ENCODE measurements at regions not wholly inside any gene's neighbourhood (a gene's known extent, or its start where the extent isn't known, plus 50 kb on each side); places are given as distances from the start of the nearest gene placed in this dataset.

DNA sequence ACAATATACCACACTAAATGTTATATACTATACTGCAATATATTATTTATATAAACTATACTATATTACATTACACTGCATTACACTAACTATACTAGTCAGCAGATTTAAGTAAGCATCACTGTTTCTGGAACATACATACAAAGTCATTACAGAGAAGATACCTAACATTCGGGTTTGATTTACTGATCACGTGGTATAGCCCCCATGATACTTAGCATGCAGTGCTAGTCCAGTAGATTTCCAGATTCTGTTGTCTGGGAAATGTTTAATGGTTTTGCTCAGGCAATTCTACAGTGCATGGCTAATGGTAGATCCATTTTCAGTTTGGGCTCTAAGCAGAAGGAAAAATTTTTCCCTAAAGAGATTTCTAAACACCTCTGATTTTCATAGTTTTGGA lies 403.7 kb upstream of the TMTC1 start:
- no peak for DNase-seq (ENCODE audit: low spot score in 2 of 2)
- WGBS, 2 donors = 37 to 53% methylated on average over 2 of the region's 2 CpGs
- no peak for TF ChIP-seq POLR2A (IDR thresholded peaks at IDR 0.05)
- intact Hi-C loops (cut with DNase I; ENCODE audit: low total_unique reads) = no loop called here
- no peak overlapping the region for H3K4me3 ChIP-seq (ENCODE audit: low read depth, poor library complexity, severe bottlenecking)

DNA sequence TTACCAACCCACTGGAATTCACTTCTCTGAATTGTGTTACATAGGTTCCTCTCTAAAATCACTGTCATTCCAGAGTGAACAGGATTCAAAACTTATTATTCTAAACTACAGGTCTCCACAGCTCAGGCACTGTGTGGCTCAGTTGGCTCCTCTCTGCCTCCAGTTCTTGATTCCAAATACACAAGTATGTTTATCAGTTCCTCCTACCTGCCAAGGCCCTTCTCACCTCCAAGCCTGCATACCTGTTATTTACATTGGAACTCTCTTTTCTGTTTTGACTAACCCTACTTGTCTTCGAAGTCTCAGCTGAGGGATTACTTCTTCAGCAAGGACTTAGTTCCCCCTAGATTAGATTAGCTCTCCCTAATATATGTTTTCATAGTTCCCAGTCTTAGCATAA lies 397.6 kb upstream of the TMTC1 start:
- TF ChIP-seq, protein P1, sequence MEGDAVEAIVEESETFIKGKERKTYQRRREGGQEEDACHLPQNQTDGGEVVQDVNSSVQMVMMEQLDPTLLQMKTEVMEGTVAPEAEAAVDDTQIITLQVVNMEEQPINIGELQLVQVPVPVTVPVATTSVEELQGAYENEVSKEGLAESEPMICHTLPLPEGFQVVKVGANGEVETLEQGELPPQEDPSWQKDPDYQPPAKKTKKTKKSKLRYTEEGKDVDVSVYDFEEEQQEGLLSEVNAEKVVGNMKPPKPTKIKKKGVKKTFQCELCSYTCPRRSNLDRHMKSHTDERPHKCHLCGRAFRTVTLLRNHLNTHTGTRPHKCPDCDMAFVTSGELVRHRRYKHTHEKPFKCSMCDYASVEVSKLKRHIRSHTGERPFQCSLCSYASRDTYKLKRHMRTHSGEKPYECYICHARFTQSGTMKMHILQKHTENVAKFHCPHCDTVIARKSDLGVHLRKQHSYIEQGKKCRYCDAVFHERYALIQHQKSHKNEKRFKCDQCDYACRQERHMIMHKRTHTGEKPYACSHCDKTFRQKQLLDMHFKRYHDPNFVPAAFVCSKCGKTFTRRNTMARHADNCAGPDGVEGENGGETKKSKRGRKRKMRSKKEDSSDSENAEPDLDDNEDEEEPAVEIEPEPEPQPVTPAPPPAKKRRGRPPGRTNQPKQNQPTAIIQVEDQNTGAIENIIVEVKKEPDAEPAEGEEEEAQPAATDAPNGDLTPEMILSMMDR (IDR thresholded peaks at IDR 0.05) = no peak
- no peak for TF ChIP-seq POLR2A (IDR thresholded peaks at IDR 0.05)
- no peak overlapping the region for H3K4me3 ChIP-seq (ENCODE audit: low read depth, poor library complexity, severe bottlenecking)
- no peak for DNase-seq (ENCODE audit: low spot score in 2 of 2)
- intact Hi-C loops (cut with DNase I; ENCODE audit: low total_unique reads) = no loop called here
- 27 to 42% methylated on average over 1 of the region's 1 CpG for WGBS, 2 donors

DNA sequence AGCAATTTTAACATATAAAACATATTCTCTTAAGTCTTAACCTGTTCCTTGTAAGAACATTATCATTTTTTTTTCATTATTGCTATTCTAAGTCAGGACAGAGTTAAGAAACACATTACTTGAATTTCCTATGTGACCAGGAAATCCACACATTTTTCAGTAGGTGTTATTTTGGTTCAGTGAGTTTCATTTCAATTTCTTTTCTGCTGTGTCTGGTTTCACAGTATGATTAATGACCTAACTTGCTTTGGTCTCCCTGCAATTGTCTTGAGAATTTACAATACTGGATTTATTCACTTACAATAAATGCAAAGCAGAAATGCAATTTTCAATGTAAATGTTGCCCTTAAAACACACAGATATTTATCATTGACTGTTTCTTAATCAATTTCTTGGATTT lies 396.9 kb upstream of the TMTC1 start:
- H3K4me3 ChIP-seq (ENCODE audit: low read depth, poor library complexity, severe bottlenecking) = no peak overlapping the region
- intact Hi-C loops (cut with DNase I; ENCODE audit: low total_unique reads) = no loop called here
- no peak for TF ChIP-seq POLR2A (IDR thresholded peaks at IDR 0.05)
- TF ChIP-seq, protein P1 (IDR thresholded peaks at IDR 0.05) = no peak
- no peak for DNase-seq (ENCODE audit: low spot score in 2 of 2)

DNA sequence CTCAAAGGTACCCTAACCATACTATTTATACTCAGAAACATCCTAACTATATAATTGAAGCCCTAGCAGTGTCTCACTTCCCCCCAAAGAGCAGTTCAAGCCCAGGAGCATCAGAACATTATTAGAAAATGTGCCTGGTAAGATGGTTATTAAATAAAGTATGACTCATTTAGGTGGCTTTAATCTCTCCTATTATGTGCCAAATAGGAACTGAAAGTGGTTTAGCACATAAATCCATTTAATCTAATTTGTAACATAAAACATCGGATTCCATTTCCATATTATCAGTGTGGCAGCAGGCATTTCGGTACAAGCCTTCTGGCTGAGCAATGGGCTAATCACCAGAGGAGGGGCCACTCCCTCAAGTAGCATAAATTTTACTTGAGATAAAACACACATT lies 395.2 kb upstream of the TMTC1 start:
- intact Hi-C loops (cut with DNase I; ENCODE audit: low total_unique reads) = no loop called here
- WGBS, 2 donors = 44 to 46% methylated on average over 2 of the region's 2 CpGs
- DNase-seq (ENCODE audit: low spot score in 2 of 2) = no peak
- TF ChIP-seq, protein P1 (IDR thresholded peaks at IDR 0.05) = no peak
- TF ChIP-seq POLR2A (IDR thresholded peaks at IDR 0.05) = no peak
- H3K4me3 ChIP-seq (ENCODE audit: low read depth, poor library complexity, severe bottlenecking) = no peak overlapping the region

DNA sequence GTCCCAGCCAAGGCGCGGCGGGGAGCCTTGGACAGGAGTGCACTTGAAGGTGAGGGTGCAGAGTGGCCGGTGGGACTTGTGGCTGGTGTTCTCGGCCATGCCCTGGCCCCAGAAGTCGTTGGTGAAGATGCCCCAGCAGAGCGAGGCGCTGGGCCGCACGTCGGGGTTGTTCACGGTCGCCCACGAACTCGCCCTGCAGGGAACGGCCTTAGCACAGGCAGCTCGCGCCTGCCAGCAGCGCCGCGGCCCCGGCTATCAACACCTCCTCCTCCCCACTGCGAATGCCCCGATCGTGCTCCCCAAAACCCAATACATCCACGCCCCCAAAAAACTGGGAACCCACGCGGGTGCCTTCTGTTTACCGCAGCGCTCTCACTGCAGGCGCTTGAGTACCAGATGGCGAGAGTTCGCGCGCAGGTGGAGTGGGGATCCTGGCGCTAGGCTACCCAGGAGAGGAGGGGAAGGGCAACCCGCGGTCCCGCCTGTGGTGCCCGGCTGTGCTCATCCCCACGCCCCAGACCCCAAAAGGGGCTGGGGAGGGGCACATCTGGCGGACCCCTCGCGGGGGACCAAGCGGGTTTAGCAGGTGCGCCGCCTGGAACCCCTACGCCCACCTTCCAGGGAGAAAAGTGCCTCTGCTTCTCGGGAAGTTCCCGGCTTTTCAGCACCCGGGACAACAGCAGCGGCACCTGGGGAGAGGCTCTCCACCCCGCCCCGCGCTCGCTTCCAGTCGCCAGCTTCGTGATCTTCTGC lies 386.3 kb upstream of the TMTC1 start:
- intact Hi-C loops (cut with DNase I; ENCODE audit: low total_unique reads) = no loop called here
- 13 to 21% methylated on average over 26 to 37 of the region's 58 CpGs for WGBS, 2 donors
- TF ChIP-seq POLR2A (IDR thresholded peaks at IDR 0.05) = no peak
- TF ChIP-seq, protein P1 (IDR thresholded peaks at IDR 0.05) = no peak
- H3K4me3 ChIP-seq (ENCODE audit: low read depth, poor library complexity, severe bottlenecking) = no peak overlapping the region
- no peak for DNase-seq (ENCODE audit: low spot score in 2 of 2)

DNA sequence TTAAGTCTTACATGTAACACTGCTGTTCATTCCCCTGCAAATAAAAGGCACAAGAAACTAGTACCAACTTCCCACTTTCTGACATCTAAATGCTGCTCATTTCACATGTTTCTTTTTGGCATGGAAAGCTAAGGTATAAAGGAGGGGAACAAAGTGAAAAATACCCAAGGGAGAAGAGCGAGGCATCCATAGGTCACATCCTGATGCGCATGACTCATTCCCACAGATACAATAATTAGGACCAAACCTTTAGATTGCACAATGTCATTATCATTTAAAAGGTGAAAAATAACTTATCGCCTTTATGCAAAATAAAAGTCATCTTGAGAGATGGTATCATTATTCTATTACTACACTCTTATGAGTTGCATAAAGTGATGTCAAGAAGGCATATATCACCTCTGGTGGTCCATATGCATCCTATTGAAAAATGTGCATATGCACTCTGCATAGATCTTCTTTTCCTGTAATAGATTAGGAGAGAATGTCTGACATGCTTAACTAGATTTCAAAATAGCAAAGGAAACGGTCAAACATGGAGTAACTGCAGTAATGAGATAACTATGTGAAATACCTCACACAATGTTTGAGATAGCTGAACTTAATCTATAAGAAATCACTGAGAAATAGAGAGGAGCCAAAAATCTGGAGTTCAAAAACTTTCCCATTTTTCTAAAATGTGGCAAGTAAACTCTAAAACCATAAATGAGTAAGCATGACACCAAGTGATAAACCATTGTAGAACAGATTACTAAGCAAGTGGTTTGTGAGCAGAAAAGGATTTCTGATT lies 382.5 kb upstream of the TMTC1 start:
- no peak for TF ChIP-seq POLR2A (IDR thresholded peaks at IDR 0.05)
- TF ChIP-seq, protein P1 (IDR thresholded peaks at IDR 0.05) = no peak
- intact Hi-C loops (cut with DNase I; ENCODE audit: low total_unique reads) = no loop called here
- H3K4me3 ChIP-seq (ENCODE audit: low read depth, poor library complexity, severe bottlenecking) = no peak overlapping the region
- DNase-seq (ENCODE audit: low spot score in 2 of 2) = no peak
- 72 to 74% methylated on average over 4 of the region's 4 CpGs for WGBS, 2 donors
